ENCODE measurements at regions not wholly inside any gene's neighbourhood (a gene's known extent, or its start where the extent isn't known, plus 50 kb on each side); places are given as distances from the start of the nearest gene placed in this dataset.

GRCh38 chr10:4549139-4549653 is 276.8 kb upstream of the AKR1E2 start:
- no peak overlapping the region for H3K4me3 ChIP-seq (ENCODE audit: low read length)
- TF ChIP-seq, protein P1, sequence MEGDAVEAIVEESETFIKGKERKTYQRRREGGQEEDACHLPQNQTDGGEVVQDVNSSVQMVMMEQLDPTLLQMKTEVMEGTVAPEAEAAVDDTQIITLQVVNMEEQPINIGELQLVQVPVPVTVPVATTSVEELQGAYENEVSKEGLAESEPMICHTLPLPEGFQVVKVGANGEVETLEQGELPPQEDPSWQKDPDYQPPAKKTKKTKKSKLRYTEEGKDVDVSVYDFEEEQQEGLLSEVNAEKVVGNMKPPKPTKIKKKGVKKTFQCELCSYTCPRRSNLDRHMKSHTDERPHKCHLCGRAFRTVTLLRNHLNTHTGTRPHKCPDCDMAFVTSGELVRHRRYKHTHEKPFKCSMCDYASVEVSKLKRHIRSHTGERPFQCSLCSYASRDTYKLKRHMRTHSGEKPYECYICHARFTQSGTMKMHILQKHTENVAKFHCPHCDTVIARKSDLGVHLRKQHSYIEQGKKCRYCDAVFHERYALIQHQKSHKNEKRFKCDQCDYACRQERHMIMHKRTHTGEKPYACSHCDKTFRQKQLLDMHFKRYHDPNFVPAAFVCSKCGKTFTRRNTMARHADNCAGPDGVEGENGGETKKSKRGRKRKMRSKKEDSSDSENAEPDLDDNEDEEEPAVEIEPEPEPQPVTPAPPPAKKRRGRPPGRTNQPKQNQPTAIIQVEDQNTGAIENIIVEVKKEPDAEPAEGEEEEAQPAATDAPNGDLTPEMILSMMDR (IDR thresholded peaks at IDR 0.05; ENCODE audit: insufficient read depth, low read depth, low read length, missing control alignments) = no peak
- DNase-seq (ENCODE audit: low read depth) = no peak

DNA sequence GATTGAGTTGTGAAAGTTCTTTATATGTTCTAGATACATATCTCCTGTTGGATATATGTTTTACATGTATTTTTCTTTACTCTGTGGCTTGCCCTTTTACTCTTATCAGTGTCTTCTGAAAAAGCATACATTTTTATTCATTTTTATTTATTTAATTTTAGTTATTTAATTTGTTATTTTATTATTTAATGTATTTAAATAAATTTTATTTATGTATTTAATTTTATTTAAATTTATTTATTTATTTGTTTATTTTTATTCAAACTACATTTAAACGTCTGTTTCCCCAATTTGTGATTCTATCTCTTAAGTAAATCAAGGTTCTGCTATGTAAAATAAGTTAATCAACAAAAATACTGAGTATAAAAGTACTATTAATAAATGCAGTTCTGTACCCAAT is 279.1 kb upstream of the AKR1E2 start:
- TF ChIP-seq, protein P1 (IDR thresholded peaks at IDR 0.05; ENCODE audit: insufficient read depth, low read depth, low read length, missing control alignments) = no peak
- no peak overlapping the region for H3K4me3 ChIP-seq (ENCODE audit: low read length)
- DNase-seq (ENCODE audit: low read depth) = no peak

DNA sequence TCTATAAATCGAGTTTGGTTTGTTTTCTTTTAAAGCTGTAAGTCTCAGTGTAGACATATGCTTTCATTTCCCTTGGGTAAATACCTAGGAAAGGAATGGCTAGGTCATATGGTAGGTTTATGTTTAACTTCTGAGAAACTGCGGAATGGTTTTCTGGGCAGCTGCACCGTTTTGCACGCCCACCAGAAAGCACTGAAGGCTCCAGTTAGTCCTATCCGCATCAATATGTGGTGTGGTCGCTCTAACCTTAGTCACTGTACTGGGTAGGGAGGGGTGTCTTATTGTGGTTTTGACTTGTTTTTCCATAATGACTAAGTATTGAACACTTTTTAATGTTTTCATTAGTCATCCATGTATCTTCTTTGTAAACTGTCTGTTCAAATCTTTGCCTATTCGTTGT is 279.5 kb upstream of the AKR1E2 start:
- peak; percentile 49 for DNase-seq (ENCODE audit: low read depth)
- H3K4me3 ChIP-seq (ENCODE audit: low read length) = no peak overlapping the region
- TF ChIP-seq, protein P1 (IDR thresholded peaks at IDR 0.05; ENCODE audit: insufficient read depth, low read depth, low read length, missing control alignments) = no peak

DNA sequence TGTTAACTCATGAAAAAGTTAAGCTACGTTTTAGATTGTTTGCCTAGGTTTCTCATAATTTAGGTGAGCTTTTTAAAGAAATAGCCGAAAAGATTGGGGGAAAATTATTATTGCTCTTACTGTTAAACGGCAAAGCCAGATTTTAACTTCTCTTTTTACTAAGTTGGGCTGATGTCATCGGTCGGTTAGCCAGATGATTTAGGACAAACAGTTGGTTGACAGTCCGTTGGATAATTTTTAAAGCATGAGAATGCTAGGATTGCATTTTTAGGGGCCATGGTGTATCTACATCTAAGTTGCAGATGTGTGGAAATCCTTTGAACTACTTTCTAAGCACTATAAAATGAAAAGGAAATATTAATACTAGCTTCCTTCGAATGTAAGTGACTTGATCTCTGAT is 280.9 kb upstream of the AKR1E2 start:
- TF ChIP-seq, protein P1 (IDR thresholded peaks at IDR 0.05; ENCODE audit: insufficient read depth, low read depth, low read length, missing control alignments) = no peak
- no peak for DNase-seq (ENCODE audit: low read depth)
- H3K4me3 ChIP-seq (ENCODE audit: low read length) = no peak overlapping the region

DNA sequence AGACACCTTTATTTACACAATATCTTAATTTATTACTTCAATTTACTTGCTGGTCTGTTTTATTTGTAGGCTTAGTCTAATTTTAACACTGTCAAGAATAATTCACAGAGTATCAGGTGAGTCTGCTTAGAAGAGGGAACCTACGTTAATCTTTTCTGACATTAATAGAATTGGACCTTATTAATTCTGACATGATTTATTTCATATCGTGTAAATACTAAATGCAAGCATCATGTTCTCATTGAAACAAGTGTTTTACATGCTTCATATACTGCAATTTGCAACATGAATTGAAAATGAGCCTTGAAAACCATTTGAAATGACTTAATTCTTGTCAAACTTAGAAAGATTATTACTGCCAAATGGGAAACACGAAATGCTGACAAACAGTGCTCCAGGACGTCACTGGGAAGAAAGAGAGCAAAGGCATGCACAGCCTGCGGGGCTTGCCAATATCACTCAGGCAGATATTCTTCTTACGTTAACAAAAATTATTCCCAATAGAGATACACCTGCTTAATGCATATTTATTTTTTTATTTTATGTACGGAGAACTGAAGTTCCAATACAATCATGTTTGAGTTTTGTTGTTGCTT is 282.0 kb upstream of the AKR1E2 start:
- no peak for DNase-seq (ENCODE audit: low read depth)
- TF ChIP-seq, protein P1 (IDR thresholded peaks at IDR 0.05; ENCODE audit: insufficient read depth, low read depth, low read length, missing control alignments) = no peak
- no peak overlapping the region for H3K4me3 ChIP-seq (ENCODE audit: low read length)

DNA sequence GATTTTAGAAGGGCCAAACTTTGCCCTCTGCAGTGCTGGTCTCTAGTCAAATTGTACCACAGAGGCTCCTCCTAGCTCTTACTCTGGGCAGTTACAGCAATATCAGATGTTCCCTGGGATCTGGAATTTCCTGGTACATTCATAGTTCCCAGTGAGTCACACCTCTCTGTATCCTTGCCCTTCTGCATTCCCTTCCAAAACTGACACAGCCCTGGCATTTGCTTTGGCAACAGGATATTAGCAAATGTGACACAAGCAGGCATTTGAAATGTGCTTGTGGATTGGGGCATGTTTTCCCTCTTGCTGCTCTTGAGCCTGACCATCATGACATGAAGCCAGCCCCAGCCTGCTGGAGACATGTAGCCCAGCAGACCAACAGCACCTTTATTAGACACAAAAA is 284.7 kb upstream of the AKR1E2 start:
- H3K4me3 ChIP-seq (ENCODE audit: low read length) = no peak overlapping the region
- DNase-seq (ENCODE audit: low read depth) = peak; percentile 98

More for the DNA sequence above, 284.7 kb upstream of the AKR1E2 start:
- TF ChIP-seq, protein P1 (IDR thresholded peaks at IDR 0.05; ENCODE audit: insufficient read depth, low read depth, low read length, missing control alignments) = peak; percentile 55
